DMS114 treated with DMSO at 0.1 percent for 48 hours (cell line): ENCODE measurements at regions not wholly inside any gene's neighbourhood (a gene's known extent, or its start where the extent isn't known, plus 50 kb on each side); places are given as distances from the start of the nearest gene placed in this dataset.

ENCODE experiments used
- DNase-seq: peaks from one replicate; lab custom pipeline; 2025; ENCODE audit not compliant: unreplicated experiment; lab: John Stamatoyannopoulos, UW

DNA sequence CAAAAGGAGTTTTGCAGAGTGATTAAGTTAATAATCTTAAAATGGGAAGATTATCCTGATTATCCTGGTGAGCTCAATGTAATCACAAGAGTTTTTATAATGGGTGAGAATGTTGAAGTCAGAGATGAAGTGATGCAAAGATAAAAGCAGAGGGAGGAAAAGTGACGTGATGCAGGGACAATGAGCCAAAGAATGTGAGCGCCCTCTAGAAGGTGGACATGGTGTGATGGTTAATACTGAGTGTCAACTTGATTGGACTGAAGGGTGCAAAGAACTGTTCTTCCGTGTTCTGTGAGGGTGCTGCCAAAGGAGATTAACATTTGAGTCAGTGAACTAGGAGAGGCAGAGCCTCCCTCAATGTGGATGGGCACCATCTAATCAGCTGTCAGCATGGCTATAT, 569.6 kb upstream of the AGTR1 start:
- DNase-seq, result no peak

DNA sequence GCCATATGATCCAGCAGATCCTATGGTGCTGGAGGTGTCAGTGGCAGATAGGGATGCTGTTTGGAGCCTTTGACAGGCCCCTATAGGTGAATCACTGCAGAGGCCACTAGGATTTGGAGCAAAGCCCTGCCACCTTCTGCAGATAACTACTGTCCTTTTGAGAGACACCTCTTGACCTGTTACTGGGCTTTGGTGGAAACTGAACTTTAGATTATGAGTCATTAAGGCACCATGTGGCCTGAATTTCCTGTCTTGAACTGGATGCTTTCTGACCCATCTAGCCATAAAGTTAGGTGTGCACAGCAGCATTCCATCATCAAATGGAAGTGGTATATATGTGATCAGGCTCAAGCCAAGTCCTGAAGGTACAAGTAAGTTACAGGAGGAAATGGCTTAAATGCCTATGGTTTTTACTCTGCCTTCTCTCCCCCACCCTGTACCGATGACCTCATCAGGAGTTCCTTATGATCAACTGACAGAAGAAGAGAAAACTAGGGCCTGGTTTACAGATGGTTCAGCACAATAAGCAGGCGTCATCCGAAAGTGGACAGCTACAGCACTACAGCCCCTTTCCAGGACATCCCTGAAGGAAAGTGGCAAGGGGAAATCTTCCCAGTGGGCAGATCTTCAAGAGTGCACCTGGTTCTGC, 565.6 kb upstream of the AGTR1 start:
- DNase-seq, result no peak

DNA sequence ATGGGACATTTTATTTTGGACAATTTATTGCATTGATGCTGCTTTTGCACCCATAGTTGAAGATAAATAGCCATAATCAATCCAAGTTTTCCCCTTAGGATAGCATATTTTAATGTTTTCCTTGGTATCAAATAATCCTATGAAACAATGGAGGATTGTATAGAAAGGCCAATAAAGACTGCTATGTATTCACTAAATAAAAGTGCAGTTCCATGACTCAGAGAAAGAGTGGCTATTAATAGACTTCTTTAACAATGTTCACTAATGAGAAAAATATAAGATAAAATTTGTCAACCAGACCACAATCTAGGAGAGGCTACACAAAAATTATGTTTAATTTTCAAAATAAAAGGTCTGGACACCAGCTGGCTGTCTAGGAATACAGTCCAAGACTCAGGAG, 560.9 kb upstream of the AGTR1 start:
- no peak for DNase-seq

DNA sequence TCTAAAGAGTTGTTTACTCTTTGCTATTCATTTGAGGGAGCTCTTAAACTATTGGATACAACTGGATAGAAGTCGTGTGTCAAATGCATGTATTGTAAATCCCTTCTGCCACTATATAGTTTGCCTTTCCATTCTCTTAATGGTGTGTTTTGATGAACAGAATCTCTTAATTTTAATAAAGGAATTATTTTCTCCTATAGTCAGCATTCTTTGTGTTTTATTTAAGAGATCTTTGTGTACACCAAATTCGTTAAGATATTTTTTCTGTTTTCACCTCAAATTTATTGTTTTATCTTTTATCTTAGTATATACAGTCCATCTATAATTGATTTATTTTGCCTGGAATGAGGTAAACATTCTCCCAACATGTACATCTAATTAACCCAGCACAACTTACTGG, 551.5 kb upstream of the AGTR1 start:
- no peak for DNase-seq

DNA sequence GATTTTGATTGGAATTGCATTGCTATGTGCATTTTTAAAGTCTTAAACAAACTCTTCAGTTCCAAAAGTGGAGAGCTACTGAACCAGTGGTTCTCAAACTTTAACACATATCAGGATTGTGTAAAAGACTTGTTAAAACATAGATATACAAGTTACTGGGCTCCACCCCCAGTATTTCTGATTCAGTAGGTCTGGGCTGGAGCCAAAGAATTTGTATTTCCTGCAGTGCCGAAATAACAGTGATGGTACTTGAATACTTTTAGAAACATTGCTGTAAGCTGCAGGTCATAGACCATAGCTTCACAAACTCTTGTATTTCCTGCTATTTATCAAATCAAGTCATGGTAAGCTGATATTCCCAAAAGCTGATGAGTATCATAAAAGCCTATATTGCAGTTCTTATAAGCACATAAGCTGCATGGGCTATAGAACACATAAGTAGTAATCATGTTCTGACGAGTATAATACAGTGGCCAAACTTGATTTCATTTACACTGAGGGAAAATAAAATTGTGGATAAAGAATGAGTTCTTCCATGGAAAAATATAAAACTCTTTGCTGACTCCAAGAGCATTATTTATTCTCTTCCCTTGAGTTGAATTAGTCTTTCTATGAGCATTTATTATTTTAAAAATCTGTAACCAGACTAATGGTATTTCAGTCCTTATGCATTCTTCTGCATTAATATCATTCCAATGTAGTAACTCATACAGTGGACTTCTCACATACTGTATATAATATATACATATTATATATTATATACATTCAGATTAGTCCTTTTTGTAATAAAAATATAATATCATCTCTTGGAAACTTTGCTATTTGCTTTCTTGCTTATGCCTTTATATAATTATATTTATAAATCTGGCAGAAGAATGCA, 550.5 kb upstream of the AGTR1 start:
- no peak for DNase-seq

DNA sequence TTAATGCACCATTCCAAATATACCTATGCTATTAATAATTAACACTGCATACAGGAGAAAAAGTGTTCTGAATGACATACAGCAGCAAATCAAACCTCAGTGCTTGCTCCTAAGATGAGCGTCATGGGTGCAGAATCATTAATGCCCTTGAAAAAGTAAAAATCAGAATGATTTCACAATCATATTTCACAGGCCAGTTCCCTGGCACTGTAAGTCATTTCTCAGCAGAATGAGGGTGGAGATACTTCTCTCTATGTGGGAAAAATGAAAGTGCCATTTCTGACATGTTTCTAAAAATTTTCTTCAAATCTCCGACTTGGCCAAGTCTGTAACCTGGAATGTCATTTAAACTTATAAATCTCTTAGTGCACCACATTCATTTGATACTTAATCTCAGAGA, 549.8 kb upstream of the AGTR1 start:
- no peak for DNase-seq

DNA sequence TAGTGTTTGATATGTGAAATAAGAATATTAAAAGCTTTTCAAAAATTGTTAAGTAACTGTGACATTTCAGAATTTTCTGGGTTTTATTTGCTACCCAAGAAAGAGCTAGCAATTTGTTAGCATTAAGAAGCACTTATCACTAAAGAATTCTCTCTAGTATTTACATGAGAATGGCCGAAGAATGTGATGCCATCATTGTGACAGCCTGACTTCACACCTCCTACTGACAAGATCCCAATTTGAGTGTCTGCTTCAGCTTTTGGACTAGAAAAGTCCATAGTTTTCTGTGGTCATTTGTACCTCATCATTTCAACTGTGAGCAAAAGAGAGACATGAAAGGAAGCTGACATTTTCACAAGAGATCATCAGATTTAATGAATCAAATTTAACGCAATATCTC, 548.1 kb upstream of the AGTR1 start:
- no peak for DNase-seq

DNA sequence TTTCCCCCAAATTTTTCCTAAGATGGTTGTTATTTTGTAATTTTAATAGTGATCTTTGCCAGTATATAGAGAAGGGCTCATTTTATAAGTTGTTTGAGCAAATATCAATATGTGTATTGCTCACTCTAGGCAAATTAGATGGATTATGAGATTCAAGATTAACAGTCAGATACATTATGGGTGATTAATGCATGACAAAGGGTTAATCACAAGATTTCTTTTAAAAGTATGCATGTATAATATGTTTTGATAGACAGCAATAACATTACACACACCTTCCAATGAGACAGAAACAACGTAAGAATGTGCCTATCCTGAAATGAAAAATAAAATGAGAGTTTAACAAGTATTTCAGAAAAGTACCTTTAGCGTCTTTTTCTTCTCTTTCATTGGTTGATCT, 547.6 kb upstream of the AGTR1 start:
- DNase-seq, result no peak

DNA sequence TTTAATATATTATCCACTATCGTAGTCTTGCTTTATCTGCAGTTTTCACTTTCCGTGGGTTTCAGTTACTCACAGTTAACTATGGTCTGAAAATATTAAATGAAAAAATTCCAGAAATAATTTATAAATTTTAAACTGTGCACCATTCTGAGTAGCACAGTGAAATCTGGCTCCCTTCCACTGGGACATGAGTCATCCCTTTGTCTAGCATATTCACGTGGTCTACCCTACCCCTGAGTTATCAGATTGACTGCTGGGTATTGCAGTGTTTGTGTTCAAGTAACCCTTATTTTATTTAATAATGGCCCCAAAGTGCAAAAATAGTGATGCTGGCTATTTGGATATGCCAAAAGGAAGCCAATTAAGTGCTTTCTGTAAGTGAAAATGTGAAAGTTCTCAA, 539.5 kb upstream of the AGTR1 start:
- no peak for DNase-seq

DNA sequence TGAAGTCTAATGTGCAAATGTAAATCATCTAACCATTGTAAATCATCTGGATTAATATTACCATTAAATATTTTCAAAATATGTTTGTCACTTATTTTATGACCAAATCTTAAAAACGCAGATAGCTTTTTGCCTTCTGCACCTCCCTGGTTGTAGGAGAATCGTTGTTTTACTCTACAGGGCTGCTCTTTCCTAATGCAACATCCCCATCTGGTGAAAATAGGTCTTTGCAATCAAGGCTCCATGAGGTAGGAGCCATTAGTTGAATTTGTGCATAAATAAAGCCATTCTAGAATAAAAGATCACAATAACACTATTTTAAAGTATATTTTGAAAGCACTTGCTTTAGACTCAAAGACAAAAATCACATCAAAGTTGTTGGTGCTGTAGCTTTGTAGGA, 535.6 kb upstream of the AGTR1 start:
- DNase-seq, result no peak

DNA sequence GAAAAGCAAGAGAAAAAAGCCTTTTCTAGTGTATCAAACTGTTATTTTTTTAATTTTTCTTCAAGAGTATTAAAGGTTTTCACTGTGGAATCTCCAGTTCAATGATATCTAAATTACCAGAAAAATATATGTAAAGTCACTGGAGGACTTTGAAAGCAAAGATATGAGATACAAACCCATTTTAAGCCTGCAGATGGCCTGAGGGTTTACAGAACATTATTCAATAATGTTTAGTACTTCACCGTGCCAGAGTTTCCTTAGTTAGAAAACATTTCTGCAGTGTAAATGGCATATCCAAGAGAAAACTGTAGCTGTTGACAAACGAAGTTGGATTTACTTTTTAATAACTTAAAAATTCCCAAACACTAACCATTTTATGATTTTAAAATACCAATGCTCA, 529.4 kb upstream of the AGTR1 start:
- DNase-seq, result no peak

DNA sequence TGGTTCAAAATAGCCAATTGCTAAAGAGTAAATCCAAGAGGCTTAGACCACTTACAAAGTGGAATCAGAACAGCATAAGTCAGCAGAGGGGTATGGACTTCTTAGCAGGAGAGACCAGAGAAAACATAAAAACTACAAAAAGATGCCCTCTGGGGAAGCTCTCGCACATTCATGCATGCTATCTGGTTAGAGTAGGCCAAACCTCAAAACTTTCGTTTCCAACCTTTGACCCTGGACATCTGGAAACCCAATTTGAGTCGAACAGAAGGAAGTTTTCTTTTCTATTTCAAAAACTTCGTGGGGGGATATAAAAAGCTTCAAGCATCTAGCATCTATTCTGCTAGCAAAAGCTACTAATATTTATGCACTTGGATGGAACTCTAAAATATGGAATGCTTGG, 523.9 kb upstream of the AGTR1 start:
- no peak for DNase-seq

DNA sequence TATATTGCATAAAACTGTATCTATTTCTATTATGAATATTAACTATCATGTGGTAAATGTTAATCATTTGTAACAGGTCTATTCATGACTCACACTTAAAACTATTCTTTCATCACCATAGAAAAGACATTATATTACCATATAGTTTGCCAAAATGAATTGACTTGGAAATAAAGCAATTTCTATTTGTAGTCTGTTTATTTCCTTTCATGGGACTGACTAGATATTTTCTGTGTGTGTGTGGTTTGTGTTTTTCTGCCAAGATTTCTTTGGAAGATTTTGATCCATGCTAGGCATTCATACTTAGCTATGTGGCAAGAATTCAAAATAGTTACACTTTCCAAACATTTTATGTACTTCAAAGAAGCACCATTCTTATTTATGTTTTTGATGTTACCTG, 522.5 kb upstream of the AGTR1 start:
- DNase-seq, result no peak

DNA sequence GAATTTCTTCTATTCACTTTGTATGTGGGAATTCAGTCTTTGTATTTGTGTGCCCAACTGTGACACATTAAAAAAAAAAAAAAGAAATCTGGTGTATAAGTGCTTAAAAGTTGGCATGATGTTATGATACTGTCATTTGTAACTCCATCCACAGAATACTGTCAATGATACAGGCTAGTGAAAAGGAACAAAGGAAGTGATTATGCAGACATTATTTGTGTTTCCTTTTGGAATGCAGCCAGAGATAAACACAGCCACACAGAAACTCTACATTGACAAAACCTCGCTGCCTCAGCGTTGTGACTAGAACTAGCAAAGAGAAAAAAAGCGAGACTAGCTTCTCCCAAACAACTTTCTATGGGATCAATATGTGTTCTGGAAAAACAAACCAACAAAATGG, 519.2 kb upstream of the AGTR1 start:
- no peak for DNase-seq

DNA sequence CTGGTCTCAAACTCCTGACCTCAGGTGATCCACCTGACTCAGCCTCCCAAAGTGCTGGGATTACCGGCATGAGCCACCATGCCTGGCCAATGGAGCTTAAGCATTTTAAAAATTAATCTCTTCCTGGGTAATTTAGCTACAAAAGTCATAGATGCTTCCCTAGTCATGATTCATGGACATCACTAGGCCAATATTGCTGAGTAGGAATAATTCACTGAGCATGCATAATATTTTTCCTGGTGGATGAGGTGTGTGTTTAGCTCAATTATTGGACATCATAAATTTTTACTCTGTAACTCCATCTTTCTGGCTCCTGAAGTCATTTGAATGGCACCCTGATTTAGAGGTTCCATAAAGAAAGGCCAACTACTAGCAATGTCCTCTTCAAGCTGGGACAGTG, 512.9 kb upstream of the AGTR1 start:
- DNase-seq, result no peak

DNA sequence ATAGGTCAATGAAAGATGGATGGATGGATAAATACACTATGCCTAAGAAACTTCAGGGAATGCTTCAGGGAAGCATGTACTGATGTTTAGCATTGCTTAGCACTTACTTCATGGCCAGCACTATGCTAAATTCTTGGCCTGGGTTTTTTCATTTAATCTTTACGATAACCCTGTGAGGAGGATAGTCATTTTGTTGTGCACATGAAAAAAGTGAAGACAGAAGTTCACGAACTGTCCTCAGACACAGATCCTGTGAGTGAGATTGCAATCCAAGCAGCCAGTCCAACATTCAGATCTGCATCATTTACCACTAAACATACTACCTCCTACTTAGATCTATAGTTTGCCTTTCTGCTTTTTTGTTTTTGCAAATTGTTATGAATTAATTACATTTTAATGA, 510.8 kb upstream of the AGTR1 start:
- DNase-seq, result no peak

DNA sequence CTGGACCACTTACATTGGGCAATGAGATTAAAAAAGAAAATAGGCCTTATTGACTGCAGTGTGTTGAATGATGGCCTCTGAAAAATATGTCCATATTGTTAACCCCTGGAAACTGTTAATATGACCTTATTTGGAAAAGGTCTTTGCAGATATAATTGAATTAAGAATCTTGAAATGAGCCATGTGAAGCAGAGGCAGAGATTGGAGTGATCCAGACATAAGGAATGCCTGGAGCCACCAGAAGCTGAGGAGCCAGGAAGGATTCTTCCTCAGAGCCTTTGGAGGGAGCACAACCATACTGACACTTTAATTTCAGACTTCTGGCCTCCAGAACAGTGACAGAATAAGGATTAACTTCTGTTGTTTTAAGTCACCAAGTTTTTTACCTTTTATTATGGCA, 510.4 kb upstream of the AGTR1 start:
- DNase-seq, result no peak

DNA sequence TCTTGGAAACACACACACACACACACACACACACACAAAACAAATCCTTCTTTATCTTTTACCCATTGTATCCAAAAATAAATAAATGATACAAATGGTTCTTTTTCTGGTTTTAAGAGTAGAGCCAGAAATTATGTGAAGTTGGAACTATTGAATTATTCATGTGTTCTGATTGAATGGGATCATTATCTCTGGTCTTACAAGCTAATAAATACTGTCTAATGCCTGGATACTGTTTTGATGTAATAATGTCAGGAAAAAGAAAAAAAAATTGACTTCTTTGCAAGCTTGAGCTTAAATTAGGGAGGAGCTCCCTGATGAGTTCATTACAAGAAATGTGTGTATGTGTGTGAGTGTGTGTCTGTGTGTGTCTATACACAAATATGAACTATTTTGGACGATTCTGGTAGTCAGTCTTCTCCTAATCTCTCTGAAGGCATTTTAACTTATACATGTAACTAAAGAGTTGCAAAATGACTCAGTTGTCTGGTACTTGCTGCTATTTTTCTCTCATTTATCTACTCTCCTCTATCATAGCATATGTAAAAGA, 507.2 kb upstream of the AGTR1 start:
- no peak for DNase-seq

DNA sequence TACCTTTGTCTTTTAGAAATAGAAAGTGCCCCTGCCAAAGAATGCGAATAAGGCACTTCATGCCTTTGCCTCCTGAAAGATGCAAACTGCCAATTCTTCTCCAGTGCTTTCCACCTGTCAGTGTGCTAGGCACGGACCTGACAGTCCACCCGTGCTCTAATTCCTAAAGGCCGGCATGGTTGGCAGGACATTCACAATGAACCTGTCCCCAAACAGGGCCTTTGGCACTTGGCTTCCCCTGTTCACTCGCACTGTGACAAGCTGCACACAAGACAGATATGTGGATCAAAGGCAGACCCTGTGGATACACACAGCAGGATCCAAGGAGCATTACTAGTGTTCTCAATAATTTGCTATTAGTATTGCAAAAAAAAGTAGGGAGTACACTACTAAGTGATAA, 505.7 kb upstream of the AGTR1 start:
- DNase-seq, result no peak

DNA sequence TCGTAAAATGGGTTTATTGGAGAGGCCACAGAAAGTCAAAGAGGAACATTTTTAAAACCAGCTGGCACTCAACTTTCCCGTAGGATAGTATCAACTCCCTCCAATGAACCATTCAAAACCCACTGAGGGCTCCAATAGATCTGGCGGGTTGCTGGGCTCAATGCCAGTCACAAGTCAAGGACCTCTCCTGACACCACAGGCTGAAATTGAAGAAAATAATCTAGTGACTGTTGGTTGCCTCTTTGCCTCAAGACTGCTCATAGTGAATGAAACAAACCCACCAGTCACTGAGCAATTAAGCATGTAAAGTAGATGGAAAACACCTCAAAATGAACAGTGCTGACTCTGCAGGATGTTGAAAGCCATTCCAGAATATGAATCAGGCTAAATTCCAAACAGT, 500.6 kb upstream of the AGTR1 start:
- DNase-seq, result no peak

DNA sequence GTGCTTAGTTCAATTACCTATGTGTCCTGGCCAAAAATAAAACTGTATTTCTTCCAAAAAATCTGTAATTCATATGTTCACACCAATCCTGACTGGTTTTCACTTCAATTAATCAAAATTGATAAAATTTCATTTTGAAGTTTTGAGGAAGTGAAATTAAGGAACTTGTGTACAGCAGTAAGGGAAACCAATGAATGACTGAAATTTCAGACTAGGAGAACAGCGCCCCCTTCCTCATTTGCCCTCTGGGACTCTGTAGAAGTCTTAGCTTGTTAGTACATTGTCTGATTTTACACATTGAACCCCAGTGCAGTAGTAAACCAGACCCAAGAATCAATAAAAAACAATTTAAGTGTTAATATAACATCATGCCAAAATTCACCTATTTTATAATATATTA, 495.3 kb upstream of the AGTR1 start:
- no peak for DNase-seq

DNA sequence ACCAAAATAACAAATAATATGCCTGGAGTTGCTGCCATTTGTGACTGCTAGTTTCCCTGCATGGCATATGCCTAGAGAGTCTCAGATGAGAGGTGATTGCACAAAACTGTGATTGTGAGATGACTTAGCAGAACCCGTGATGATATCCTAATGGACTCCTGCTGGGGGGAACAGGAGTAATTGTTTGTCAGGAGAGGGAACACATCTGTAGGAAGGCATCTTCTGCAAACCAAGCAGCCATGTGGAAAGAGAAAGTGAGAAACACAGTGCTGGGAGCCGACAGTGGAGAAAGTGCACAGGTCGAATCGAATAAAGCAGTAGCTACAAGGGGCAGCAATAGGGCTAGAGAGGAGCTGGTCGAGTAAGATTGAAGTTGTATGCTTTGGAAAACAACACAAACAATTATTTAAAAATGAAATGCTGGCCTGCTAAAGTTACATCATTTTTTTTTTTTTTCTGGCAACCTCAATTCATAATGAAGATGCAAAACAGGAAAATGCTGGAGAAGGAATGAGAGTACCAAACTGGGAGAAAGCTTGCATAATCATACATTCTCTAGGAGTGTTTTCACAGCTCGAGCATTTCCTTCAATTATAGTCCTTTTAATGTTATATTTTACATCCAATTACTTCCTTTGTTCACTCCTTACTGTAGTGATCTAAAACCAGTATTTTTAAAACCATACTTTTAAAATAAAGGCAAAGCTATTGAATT, 494.2 kb upstream of the AGTR1 start:
- DNase-seq, result no peak
